ENCODE measurements at regions not wholly inside any gene's neighbourhood (a gene's known extent, or its start where the extent isn't known, plus 50 kb on each side); places are given as distances from the start of the nearest gene placed in this dataset.
"Not testable (repeated sequence)": the region's sequence is repeated elsewhere in the genome, so short reads cannot be mapped to it uniquely, and the experiment has no call there.

DNA sequence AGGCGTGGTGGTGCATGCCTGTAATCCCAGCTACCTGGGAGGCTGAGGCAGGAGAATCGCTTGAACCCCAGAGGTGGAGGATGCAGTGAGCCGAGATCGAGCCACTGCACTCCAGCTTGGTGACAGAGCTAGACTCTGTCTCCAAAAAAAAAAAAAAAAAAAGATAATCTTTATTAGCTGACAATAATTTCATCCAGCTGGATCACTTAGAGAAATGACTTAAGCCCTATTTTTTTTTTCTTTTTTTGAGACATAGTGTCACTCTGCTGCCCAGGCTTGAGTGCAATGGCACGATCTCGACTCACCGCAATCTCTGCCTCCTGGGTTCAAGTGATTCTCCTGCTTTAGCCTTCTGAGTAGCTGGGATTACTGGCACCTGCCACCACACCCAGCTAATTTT, 51.6 kb upstream of the MAP4K4 start:
- not testable (repeated sequence) for TF ChIP-seq POLR2AphosphoS5 (IDR thresholded peaks at IDR 0.05; ENCODE audit: low read depth, low read length); POLR2A (IDR thresholded peaks at IDR 0.05; ENCODE audit: low read depth, low read length); TAF1 (IDR thresholded peaks at IDR 0.05; ENCODE audit: borderline replicate concordance, low read depth, low read length)

Data from GM12892 (cell line).